D721Med (cell line): ENCODE measurements at regions not wholly inside any gene's neighbourhood (a gene's known extent, or its start where the extent isn't known, plus 50 kb on each side); places are given as distances from the start of the nearest gene placed in this dataset.

ENCODE experiments used
- DNase-seq: peaks from one replicate; pipeline ENCODE4 v3.0.0; 2011; ENCODE audit warnings: low spot score; ENCODE audit not compliant: insufficient read length
- FAIRE-seq: peaks from 2 replicates; lab custom pipeline; 2011; peaks lifted over from hg19 to GRCh38; lab: Jason Lieb, UNC
- TF ChIP-seq, protein P1 (sequence below): IDR thresholded peaks from 2 replicates; pipeline ENCODE4 v1.5.1; 2012; ENCODE audit warnings: mild to moderate bottlenecking, control low read depth; ENCODE audit not compliant: insufficient read depth; ENCODE audit errors: missing control alignments

DNA sequence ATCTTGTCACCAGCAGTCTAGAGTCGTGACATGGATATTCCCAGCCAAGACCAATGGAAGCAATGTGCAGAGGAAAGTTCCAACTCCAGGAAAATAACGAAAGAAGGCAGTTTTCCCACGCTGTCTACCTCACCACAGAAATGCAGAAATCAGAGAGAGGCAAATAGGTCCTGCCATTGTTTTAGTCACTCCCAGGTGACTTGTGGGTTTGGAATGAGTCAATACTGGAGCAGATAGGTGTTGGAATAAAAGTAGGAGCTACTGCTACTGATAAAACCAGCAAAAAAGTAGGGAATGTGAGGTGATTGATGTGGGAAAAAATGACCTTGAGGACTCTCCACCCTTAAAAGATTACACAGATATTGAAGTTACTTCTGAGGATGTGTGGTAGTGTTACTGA, 72.8 kb upstream of the RAI2 start:
- TF ChIP-seq, protein P1, sequence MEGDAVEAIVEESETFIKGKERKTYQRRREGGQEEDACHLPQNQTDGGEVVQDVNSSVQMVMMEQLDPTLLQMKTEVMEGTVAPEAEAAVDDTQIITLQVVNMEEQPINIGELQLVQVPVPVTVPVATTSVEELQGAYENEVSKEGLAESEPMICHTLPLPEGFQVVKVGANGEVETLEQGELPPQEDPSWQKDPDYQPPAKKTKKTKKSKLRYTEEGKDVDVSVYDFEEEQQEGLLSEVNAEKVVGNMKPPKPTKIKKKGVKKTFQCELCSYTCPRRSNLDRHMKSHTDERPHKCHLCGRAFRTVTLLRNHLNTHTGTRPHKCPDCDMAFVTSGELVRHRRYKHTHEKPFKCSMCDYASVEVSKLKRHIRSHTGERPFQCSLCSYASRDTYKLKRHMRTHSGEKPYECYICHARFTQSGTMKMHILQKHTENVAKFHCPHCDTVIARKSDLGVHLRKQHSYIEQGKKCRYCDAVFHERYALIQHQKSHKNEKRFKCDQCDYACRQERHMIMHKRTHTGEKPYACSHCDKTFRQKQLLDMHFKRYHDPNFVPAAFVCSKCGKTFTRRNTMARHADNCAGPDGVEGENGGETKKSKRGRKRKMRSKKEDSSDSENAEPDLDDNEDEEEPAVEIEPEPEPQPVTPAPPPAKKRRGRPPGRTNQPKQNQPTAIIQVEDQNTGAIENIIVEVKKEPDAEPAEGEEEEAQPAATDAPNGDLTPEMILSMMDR = no peak
- FAIRE-seq (no peak), DNase-seq (no peak)

GRCh38 chrX:17932781-17933180, 71.7 kb upstream of the RAI2 start:
- FAIRE-seq = no peak
- TF ChIP-seq, protein P1 = no peak
- DNase-seq = no peak

GRCh38 chrX:17931855-17932254, 70.8 kb upstream of the RAI2 start:
- FAIRE-seq (no peak), DNase-seq (no peak)
- TF ChIP-seq, protein P1 = no peak

DNA sequence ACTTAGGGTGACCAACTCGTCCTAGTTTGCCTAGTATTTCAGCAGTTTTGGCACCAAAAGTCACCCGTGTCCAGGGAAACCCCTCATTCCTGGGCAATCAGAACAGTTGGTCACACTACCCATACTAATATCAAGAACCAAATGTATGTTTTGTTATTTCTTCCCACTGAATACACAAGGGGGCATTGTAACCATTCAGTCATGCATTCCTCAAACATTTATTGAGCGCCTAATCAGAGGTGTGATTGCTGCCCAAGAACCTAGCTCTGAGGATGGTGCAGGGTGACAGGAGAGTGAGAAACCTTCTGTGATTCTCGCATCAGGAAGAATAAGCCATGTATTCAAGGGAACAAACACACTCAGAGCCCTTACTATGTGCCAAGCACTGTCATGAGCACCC, 69.8 kb upstream of the RAI2 start:
- FAIRE-seq = no peak
- no peak for DNase-seq
- TF ChIP-seq, protein P1 = no peak

GRCh38 chrX:17923546-17923945, 62.4 kb upstream of the RAI2 start:
- FAIRE-seq (no peak), DNase-seq (no peak)
- TF ChIP-seq, protein P1 = no peak

GRCh38 chrX:17922303-17922702, 61.2 kb upstream of the RAI2 start:
- TF ChIP-seq, protein P1 = no peak
- DNase-seq (no peak), FAIRE-seq (no peak)

DNA sequence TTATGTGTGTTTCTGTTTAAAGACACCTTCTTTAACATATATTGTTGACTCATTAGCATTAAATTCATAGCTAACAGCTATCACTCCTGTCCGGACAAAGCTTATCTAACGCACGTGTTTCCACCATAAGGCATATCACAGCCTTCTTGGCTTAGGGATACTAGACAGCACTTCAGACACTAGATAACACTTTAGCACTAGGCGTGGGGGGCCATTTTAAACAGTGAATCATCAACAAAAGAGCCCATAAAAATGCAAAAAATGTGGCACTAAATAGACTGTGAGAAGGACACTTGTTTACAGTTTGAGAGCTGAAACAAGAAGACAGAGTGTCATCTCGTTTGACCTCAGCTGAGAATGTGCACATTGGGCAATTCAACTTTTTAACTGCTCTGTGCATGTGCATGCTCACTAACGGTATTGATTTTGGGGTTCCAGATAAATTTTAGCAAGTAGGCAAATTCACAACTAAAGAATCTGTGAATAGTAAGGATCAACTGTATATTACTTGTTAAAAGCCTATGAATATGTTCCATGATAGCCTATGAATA, 58.9 kb upstream of the RAI2 start:
- no peak for DNase-seq
- TF ChIP-seq, protein P1 = no peak
- FAIRE-seq = no peak
